Osteoblast (primary cell): ENCODE measurements at regions not wholly inside any gene's neighbourhood (a gene's known extent, or its start where the extent isn't known, plus 50 kb on each side); places are given as distances from the start of the nearest gene placed in this dataset.
A peak's percentile ranks its signal among the peaks of the same experiment; 100 is the strongest.

Experiments
- DNase-seq: peaks from one replicate; pipeline ENCODE4 v3.0.0; 2011; ENCODE audit warnings: low spot score, mixed read lengths; ENCODE audit not compliant: insufficient read length; ENCODE audit errors: missing footprints
- H2AFZ ChIP-seq: 2 replicates; pipeline ENCODE4 v1.6.0; 2011; ENCODE audit warnings: mild to moderate bottlenecking, low read length
- H3K27ac ChIP-seq: 2 replicates; pipeline ENCODE4 v1.5.1; 2011; ENCODE audit warnings: mild to moderate bottlenecking, low read depth, low read length, moderate library complexity
- H3K27me3 ChIP-seq: 2 replicates; pipeline ENCODE4 v1.6.0; 2012; ENCODE audit warnings: mild to moderate bottlenecking, control low read depth, inconsistent platforms, low read length, moderate library complexity; ENCODE audit not compliant: insufficient read depth
- H3K36me3 ChIP-seq: 2 replicates; pipeline ENCODE4 v1.5.1; 2011; ENCODE audit warnings: mild to moderate bottlenecking, low read length, control low read depth, moderate library complexity; ENCODE audit not compliant: insufficient read depth
- H3K4me1 ChIP-seq: 2 replicates; pipeline ENCODE4 v1.5.1; 2011; ENCODE audit warnings: mild to moderate bottlenecking, low read length, control low read depth, moderate library complexity; ENCODE audit not compliant: insufficient read depth
- H3K4me2 ChIP-seq: 2 replicates; pipeline ENCODE4 v1.6.0; 2011; ENCODE audit warnings: mild to moderate bottlenecking, low read length; ENCODE audit not compliant: insufficient read depth
- H3K4me3 ChIP-seq: fragments of 200-600 bp; sonication (generic); 3 replicates; pipeline ENCODE4 v1.5.1; 2012; ENCODE audit warnings: mild to moderate bottlenecking, low read length, inconsistent platforms; ENCODE audit not compliant: insufficient read depth
- H3K79me2 ChIP-seq: 2 replicates; pipeline ENCODE4 v1.6.0; 2012; ENCODE audit warnings: mild to moderate bottlenecking, low read length, control low read depth, inconsistent platforms; ENCODE audit not compliant: insufficient read depth
- H3K9me3 ChIP-seq: 2 replicates; pipeline ENCODE4 v1.5.1; 2011; ENCODE audit warnings: low read depth, low read length, control low read depth
- H4K20me1 ChIP-seq: 2 replicates; pipeline ENCODE4 v1.6.0; 2012; ENCODE audit warnings: mild to moderate bottlenecking, low read length, control low read depth; ENCODE audit not compliant: insufficient read depth
- CTCF ChIP-seq: IDR thresholded peaks from 2 replicates; pipeline ENCODE4 v1.5.1; 2011; ENCODE audit warnings: mild to moderate bottlenecking, low read depth, low read length, moderate library complexity; ENCODE audit errors: extremely low read depth

- Histone ChIP-seq H3K4me1 (no peaks in the 10 kb centered on the region), H3K79me2 (no peaks in the 10 kb centered on the region), H3K36me3 (no peaks in the 10 kb centered on the region), H3K9me3 (peaks cover 3% of the 10 kb centered on the region), H4K20me1 (no peaks in the 10 kb centered on the region), H3K27me3 (peaks cover 10% of the 10 kb centered on the region), H3K27ac (no peak overlapping the region), H3K4me2 (no peak overlapping the region), H3K4me3 (no peak overlapping the region), H2AFZ (no peak overlapping the region)
- DNase-seq = peak; percentile 35
- TF ChIP-seq CTCF = no peak
These were observed 317.6 kb downstream of the BCOR start for GRCh38 chrX:39779952-39780783.

- no peaks in the 10 kb centered on the region for H3K36me3 ChIP-seq
- no peak overlapping the region for H3K4me2 ChIP-seq
- H2AFZ ChIP-seq = no peak overlapping the region
- no peak overlapping the region for H3K4me3 ChIP-seq
- H3K4me1 ChIP-seq = no peaks in the 10 kb centered on the region
- DNase-seq = no peak
- TF ChIP-seq CTCF = no peak
- H3K27me3 ChIP-seq = peaks cover 19% of the 10 kb centered on the region
- peaks cover 3% of the 10 kb centered on the region for H3K9me3 ChIP-seq
- no peak overlapping the region for H3K27ac ChIP-seq
- peaks cover 4% of the 10 kb centered on the region for H4K20me1 ChIP-seq
- no peaks in the 10 kb centered on the region for H3K79me2 ChIP-seq
These were observed 315.5 kb downstream of the BCOR start for GRCh38 chrX:39782276-39782675.

- H3K4me1 ChIP-seq = no peaks in the 10 kb centered on the region
- peaks cover 4% of the 10 kb centered on the region for H4K20me1 ChIP-seq
- no peak for TF ChIP-seq CTCF
- H3K36me3 ChIP-seq = no peaks in the 10 kb centered on the region
- H3K4me3 ChIP-seq = no peak overlapping the region
- H3K27ac ChIP-seq = no peak overlapping the region
- H2AFZ ChIP-seq = no peak overlapping the region
- H3K9me3 ChIP-seq = no peaks in the 10 kb centered on the region
- peaks cover 10% of the 10 kb centered on the region for H3K27me3 ChIP-seq
- H3K4me2 ChIP-seq = no peak overlapping the region
- DNase-seq = no peak
- H3K79me2 ChIP-seq = no peaks in the 10 kb centered on the region
These were observed 309.8 kb downstream of the BCOR start for GRCh38 chrX:39787999-39788398.

- Histone ChIP-seq H3K9me3 (no peaks in the 10 kb centered on the region), H3K27me3 (peaks cover 13% of the 10 kb centered on the region), H4K20me1 (peaks cover 4% of the 10 kb centered on the region), H3K4me3 (no peak overlapping the region), H3K36me3 (no peaks in the 10 kb centered on the region), H3K27ac (no peak overlapping the region), H3K4me2 (no peak overlapping the region), H3K4me1 (no peaks in the 10 kb centered on the region), H3K79me2 (no peaks in the 10 kb centered on the region), H2AFZ (no peak overlapping the region)
- DNase-seq = no peak
- TF ChIP-seq CTCF = no peak
These were observed 309.2 kb downstream of the BCOR start for GRCh38 chrX:39788521-39788920.
